Thyroid gland (tissue), 4 donors: ENCODE measurements at regions not wholly inside any gene's neighbourhood (a gene's known extent, or its start where the extent isn't known, plus 50 kb on each side); places are given as distances from the start of the nearest gene placed in this dataset.

Source experiments
- CTCF ChIP-seq, 6 experiments: fragments of 200-600 bp in 3 of 6; fragments of 450-650 bp in 3 of 6; sonication (generic) in 3 of 6; IDR thresholded peaks; one replicate each; pipeline ENCODE4 v1.5.1; 2016 to 2019; ENCODE audit warnings: antibody characterized with exemption in 6 of 6, mild to moderate bottlenecking in 2 of 6, inconsistent platforms in 1 of 6, moderate library complexity in 1 of 6
- POLR2A ChIP-seq, 2 donors: fragments of 450-650 bp; IDR thresholded peaks; one replicate each; pipeline ENCODE4 v1.6.1; 2017; ENCODE audit warnings: antibody characterized with exemption in 2 of 2, mild to moderate bottlenecking in 2 of 2, moderate library complexity in 1 of 2

DNA sequence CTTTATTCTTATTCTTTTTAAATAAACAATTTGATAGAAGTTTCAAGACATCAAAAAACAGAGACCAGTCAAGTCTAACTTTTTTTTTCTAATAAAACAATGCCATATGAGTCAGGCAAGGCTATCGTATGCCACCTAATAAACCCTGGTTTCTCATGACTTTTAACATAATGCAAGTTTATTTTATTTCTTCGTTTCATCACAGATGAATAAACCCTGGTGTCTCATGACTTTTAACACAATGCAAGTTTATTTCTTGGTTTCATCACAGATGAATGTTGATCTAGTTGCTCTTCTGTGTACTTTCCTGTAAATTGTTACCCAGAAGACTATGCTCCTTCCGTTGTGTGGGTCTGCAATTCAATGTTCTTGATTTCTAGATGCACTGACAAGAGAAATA is 905.4 kb downstream of the ROBO2 start:
- TF ChIP-seq CTCF (IDR thresholded peaks at IDR 0.05) (no peak), POLR2A (IDR thresholded peaks at IDR 0.05) (no peak)
